ENCODE measurements at regions not wholly inside any gene's neighbourhood (a gene's known extent, or its start where the extent isn't known, plus 50 kb on each side); places are given as distances from the start of the nearest gene placed in this dataset.

- H3K4me3 ChIP-seq: no peak overlapping the region
- intact Hi-C loops (cut with DNase I): no loop called here
- no peaks in the 10 kb centered on the region for H3K36me3 ChIP-seq
- no peak overlapping the region for H3K27ac ChIP-seq (replicated peaks in 1 of 4)
- no peaks in the 10 kb centered on the region for H3K9me3 ChIP-seq
- no peaks in the 10 kb centered on the region for H3K4me1 ChIP-seq
- H3K27me3 ChIP-seq: no peaks in the 10 kb centered on the region
- DNase-seq (ENCODE audit: extremely low spot score): no peak
- 75% methylated on average over 7 of the region's 7 CpGs for WGBS
- TF ChIP-seq POLR2A (IDR thresholded peaks at IDR 0.05; ENCODE audit: low read depth): no peak
- TF ChIP-seq POLR2AphosphoS5 (IDR thresholded peaks at IDR 0.05): no peak
- TF ChIP-seq EP300 (IDR thresholded peaks at IDR 0.05): no peak
- no peak for TF ChIP-seq CTCF (IDR thresholded peaks at IDR 0.05)
These were observed 713.4 kb downstream of the IRX1 start for GRCh38 chr5:4309026-4309425.

GRCh38 chr5:4313138-4313537 is 717.5 kb downstream of the IRX1 start:
- intact Hi-C loops (cut with DNase I): no loop called here
- no peaks in the 10 kb centered on the region for H3K36me3 ChIP-seq
- WGBS: 63% methylated on average over 3 of the region's 5 CpGs
- no peak for DNase-seq (ENCODE audit: extremely low spot score)
- H3K27ac ChIP-seq (replicated peaks in 1 of 4): no peak overlapping the region
- H3K9me3 ChIP-seq: no peaks in the 10 kb centered on the region
- H3K4me1 ChIP-seq: no peaks in the 10 kb centered on the region
- no peaks in the 10 kb centered on the region for H3K27me3 ChIP-seq
- no peak overlapping the region for H3K4me3 ChIP-seq
- no peak for TF ChIP-seq POLR2AphosphoS5 (IDR thresholded peaks at IDR 0.05)
- TF ChIP-seq EP300 (IDR thresholded peaks at IDR 0.05): no peak
- no peak for TF ChIP-seq POLR2A (IDR thresholded peaks at IDR 0.05; ENCODE audit: low read depth)
- TF ChIP-seq CTCF (IDR thresholded peaks at IDR 0.05): no peak

- DNase-seq (ENCODE audit: extremely low spot score): no peak
- Histone ChIP-seq H3K36me3 (no peaks in the 10 kb centered on the region), H3K4me1 (no peaks in the 10 kb centered on the region), H3K4me3 (no peak overlapping the region), H3K9me3 (peaks cover 0 to 11% (median 4%) of the 10 kb centered on the region in 4 donors), H3K27ac (replicated peaks in 1 of 4) (no peak overlapping the region), H3K27me3 (no peaks in the 10 kb centered on the region)
- WGBS: 79% methylated on average over 16 of the region's 16 CpGs
- intact Hi-C loops (cut with DNase I): no loop called here
- TF ChIP-seq POLR2A (IDR thresholded peaks at IDR 0.05; ENCODE audit: low read depth): no peak
- TF ChIP-seq EP300 (IDR thresholded peaks at IDR 0.05): no peak
- no peak for TF ChIP-seq POLR2AphosphoS5 (IDR thresholded peaks at IDR 0.05)
- no peak for TF ChIP-seq CTCF (IDR thresholded peaks at IDR 0.05)
These were observed 724.0 kb downstream of the IRX1 start for GRCh38 chr5:4319478-4320128.

- no peaks in the 10 kb centered on the region for H3K36me3 ChIP-seq
- no peaks in the 10 kb centered on the region for H3K9me3 ChIP-seq
- DNase-seq (ENCODE audit: extremely low spot score): peak; percentile 47
- WGBS: 78% methylated on average over 2 of the region's 2 CpGs
- TF ChIP-seq POLR2A (IDR thresholded peaks at IDR 0.05; ENCODE audit: low read depth): no peak
- TF ChIP-seq POLR2AphosphoS5 (IDR thresholded peaks at IDR 0.05): no peak
- TF ChIP-seq CTCF (IDR thresholded peaks at IDR 0.05): no peak
- no peak for TF ChIP-seq EP300 (IDR thresholded peaks at IDR 0.05)
- no peaks in the 10 kb centered on the region for H3K27me3 ChIP-seq
- intact Hi-C loops (cut with DNase I): no loop called here
- H3K4me3 ChIP-seq: no peak overlapping the region
- no peaks in the 10 kb centered on the region for H3K4me1 ChIP-seq
- H3K27ac ChIP-seq (replicated peaks in 1 of 4): no peak overlapping the region
These were observed 734.7 kb downstream of the IRX1 start for GRCh38 chr5:4330327-4330726.

- H3K4me3 ChIP-seq: no peak overlapping the region
- TF ChIP-seq EP300 (IDR thresholded peaks at IDR 0.05) (no peak), POLR2A (IDR thresholded peaks at IDR 0.05; ENCODE audit: low read depth) (no peak), CTCF (IDR thresholded peaks at IDR 0.05) (no peak)
- intact Hi-C loops (cut with DNase I): no loop called here
- H3K9me3 ChIP-seq: no peaks in the 10 kb centered on the region
- H3K27me3 ChIP-seq: no peaks in the 10 kb centered on the region
- no peak for DNase-seq (ENCODE audit: extremely low spot score)
- no peaks in the 10 kb centered on the region for H3K36me3 ChIP-seq
- H3K27ac ChIP-seq (replicated peaks in 1 of 4): no peak overlapping the region
- no peaks in the 10 kb centered on the region for H3K4me1 ChIP-seq
- 46% methylated on average over 2 of the region's 2 CpGs for WGBS
These were observed 739.4 kb downstream of the IRX1 start for GRCh38 chr5:4335078-4335477.
